HCEC 1CT (cell line): ENCODE measurements at regions not wholly inside any gene's neighbourhood (a gene's known extent, or its start where the extent isn't known, plus 50 kb on each side); places are given as distances from the start of the nearest gene placed in this dataset.
A peak's percentile ranks its signal among the peaks of the same experiment; 100 is the strongest.
"Not testable (repeated sequence)": the region's sequence is repeated elsewhere in the genome, so short reads cannot be mapped to it uniquely, and the experiment has no call there.

ENCODE experiments used
- DNase-seq: peaks from one replicate; pipeline ENCODE4 v3.0.0-alpha.2; 2017

GRCh38 chr6:56837322-56837894 lies 117.5 kb upstream of the BEND6 start:
- DNase-seq: no peak

GRCh38 chr6:56835612-56836011 lies 119.3 kb upstream of the BEND6 start:
- DNase-seq: no peak

- DNase-seq: no peak
Observed at GRCh38 chr6:56833873-56834272, 121.0 kb upstream of the BEND6 start.

DNA sequence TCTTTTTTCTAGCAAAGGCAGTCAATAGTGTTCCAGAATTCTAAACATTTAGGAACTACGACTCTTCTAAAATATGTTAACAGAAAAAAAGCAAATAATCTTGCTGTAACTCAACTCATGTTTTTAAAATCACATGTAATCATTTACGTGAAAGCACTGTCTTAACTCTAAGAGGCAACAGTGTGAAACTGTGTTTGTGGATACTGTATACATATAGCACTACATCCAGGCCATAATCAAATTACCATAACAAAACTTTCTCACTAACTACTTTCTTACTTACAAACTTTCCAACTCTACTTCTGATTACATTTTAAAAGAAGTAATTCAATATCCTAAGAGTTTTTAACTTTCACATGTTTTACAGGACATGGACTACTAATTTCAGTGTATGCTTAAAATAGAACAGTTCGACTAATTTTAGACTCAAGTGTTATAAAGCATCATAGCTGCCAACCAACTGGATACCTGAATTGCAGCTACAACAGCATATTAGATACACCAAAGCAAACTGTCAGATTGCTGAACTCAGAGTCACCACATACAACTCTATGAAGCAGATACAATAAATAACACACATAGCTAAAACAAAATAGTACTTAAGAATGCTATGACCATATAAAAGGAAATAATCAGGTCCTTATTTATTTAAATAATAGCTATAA lies 121.6 kb upstream of the BEND6 start:
- no peak for DNase-seq

DNA sequence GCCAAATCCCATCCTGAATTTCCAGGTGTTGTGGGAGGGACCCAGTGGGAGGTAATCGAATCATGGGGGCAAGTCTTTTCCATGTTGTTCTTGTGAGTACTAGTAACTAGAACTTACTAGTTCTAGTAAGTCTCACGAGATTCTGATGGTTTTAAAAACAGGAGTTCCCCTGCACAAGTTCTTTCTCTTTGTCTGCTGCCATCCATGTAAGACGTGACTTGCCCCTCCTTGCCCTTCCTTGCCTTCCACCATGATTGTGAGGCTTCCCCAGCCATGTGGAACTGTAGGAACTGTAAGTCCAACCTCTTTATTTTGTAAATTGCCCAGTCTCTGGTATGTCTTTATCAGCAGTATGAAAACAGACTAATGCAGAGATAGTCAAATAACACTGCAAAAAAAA lies 122.7 kb upstream of the BEND6 start:
- no peak for DNase-seq

- no peak for DNase-seq
Observed at GRCh38 chr6:56831334-56831733, 123.6 kb upstream of the BEND6 start.

DNA sequence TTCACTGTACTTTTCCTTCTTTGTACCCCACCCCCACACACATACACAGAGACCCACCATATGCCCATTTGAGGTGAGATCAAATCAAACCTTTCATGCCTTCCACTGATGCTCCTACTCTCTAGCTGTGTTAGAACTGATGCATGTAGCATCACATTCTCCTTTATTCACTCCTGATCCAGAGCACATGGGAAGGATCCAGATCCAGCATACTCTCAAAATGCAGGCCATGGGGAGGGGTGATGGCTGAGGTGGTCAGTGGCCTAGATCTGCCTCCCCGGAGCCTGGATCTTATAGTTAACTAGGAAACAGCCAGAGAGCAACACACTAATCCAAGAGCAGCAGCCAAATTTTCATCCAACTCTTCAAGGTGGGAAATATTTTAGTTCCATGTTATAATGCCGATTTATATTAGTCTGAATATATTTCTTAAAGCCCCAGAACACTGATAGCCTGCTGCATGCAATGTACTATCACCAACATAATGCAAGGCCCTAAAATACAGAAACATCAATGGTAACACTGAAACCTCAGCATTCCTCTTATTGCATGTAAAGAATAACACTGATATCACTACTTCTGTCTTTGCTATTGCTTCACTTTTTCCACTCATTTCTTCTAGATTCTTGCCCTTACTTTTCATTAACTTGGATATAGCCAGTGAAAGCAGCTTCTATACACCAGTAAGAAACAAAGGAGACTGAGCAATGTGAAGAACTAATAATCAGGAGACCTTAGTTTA lies 126.8 kb upstream of the BEND6 start:
- no peak for DNase-seq

- DNase-seq: not testable (repeated sequence)
Observed at GRCh38 chr6:56824431-56824830, 130.5 kb upstream of the BEND6 start.

- no peak for DNase-seq
Observed at GRCh38 chr6:56821005-56821432, 133.9 kb upstream of the BEND6 start.

GRCh38 chr6:56820060-56820459 lies 134.8 kb upstream of the BEND6 start:
- DNase-seq: no peak

GRCh38 chr6:56819604-56820003 lies 135.3 kb upstream of the BEND6 start:
- no peak for DNase-seq

DNA sequence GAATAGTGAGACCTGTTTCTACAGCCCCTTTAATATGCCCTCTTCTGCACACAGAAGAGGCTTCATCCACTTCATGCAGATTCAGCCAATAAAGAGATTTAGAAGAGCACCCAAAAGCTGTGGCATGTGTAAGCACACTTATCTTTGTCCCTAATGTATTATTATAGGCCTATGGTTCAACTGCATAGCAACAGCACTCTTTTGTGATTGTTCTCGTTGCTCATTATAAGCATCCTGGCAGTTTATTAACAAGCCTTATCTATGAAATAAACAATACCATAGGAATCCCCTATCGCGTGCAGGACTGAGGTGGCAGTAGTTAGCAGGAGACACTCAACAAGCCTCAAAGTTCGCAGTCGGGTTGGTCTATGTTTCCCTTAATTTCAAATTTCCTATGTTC lies 138.5 kb upstream of the BEND6 start:
- DNase-seq: no peak

- DNase-seq: no peak
Observed at GRCh38 chr6:56815436-56815835, 139.5 kb upstream of the BEND6 start.

DNA sequence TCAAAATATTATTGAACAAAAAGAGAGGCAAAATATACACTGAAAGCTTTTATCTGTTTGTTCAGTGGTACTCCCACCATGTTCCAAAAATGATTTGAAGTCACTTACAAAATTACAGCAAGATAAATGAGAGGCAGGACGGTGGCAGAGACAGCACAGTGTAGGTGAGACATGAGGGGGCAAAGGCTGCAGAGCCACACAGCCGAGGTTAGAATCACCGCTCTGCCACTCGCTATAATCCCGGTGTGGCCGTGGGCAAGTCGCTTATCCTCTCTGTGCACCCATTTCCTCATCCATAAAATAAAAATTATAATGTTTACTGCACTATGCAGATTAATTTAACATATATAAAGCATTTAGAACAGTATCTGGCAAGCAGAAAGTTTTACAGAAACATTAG lies 140.1 kb upstream of the BEND6 start:
- no peak for DNase-seq

DNA sequence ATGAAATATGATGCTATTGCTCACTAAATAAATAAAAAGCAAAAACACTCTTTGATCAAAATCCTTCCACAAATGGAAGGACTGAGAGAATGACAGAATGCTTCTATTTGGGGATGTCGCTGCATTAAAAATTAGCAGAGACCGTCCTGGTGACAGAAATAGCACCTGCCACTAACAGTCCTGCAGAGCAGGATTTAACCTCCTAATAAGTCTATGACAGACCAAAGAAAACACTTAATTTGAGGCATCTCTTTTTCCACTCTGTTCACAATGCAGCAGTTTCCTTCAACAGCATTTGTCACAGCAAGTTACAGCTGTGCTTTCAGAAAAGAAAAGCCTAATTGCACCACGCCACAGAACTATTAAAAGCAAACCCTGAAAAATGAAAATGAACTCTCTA lies 140.6 kb upstream of the BEND6 start:
- no peak for DNase-seq

GRCh38 chr6:56812851-56813250 lies 142.1 kb upstream of the BEND6 start:
- DNase-seq: not testable (repeated sequence)

- peak; percentile 86 for DNase-seq
Observed at GRCh38 chr6:56808871-56809359, 146.0 kb upstream of the BEND6 start.

DNA sequence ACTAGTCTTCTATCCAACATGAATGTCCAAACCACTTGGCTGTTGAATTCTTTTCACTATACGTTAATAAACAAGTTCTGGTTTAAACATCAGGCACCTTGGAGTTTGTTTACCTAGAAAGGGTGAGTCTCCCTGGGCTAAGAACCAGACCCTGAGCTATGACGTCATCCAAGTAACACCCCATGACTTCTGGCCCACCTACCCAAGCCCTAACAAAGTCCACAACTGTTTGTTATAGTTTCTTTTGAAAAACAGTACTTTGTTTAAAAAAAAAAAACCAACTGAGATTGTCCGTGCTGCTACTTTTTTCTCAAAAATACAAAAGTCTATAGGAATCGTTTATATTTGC lies 146.9 kb upstream of the BEND6 start:
- DNase-seq: no peak

GRCh38 chr6:56807326-56807988 lies 147.4 kb upstream of the BEND6 start:
- DNase-seq: no peak

DNA sequence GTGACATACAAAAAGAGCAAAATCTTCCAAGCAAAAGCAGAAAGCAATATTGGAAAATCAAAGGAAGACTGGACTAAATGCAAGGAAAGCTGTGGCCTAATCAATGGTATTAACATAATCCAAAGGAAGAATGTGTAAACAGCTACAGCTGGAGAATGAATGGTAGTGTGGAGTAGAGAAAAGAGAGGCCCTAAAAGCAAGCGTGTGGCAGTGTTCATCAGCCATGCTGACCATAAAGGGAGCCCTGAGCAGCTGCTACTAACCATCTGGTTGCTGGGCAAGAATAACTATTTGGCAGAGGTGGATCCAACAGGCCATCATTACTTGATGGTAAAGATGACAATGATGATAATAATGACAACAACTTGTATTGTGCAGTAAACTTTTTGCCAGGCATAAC lies 148.5 kb upstream of the BEND6 start:
- no peak for DNase-seq

- peak; percentile 84 for DNase-seq
Observed at GRCh38 chr6:56804996-56805395, 149.9 kb upstream of the BEND6 start.

DNA sequence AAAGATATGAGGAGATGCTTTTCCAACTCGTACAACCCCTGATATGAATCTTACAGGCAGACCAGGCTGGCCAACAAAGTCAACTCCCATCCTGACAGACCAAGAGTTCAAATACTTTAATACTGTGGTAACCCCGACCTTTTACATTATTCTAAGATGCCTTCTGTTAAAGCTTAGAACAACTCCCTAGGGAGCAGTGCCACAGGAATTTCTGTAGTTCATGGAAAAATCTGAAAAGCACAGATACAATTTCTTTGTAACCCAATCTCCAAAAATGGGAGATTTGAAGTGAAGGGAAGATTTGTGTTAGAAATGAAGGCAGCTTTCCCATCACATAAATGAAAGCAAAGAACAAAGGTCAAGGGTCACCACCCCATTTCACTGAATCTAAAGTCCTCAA lies 151.3 kb upstream of the BEND6 start:
- no peak for DNase-seq

GRCh38 chr6:56802584-56802983 lies 152.3 kb upstream of the BEND6 start:
- DNase-seq: peak; percentile 70

GRCh38 chr6:56799989-56800388 lies 154.9 kb upstream of the BEND6 start:
- no peak for DNase-seq
